Osteocyte (in vitro differentiated cells): ENCODE measurements at regions not wholly inside any gene's neighbourhood (a gene's known extent, or its start where the extent isn't known, plus 50 kb on each side); places are given as distances from the start of the nearest gene placed in this dataset.

Experiments used
- DNase-seq: peaks from one replicate; pipeline ENCODE4 v3.0.0; 2021; ENCODE audit warnings: mixed read lengths; ENCODE audit not compliant: unreplicated experiment; ENCODE audit errors: extremely low spot score
- H3K27ac Mint-ChIP-seq: one replicate; pipeline ENCODE4 v1.8.0; 2021; ENCODE audit warnings: mild to moderate bottlenecking, mixed read lengths; ENCODE audit not compliant: unreplicated experiment
- H3K27me3 Mint-ChIP-seq: one replicate; pipeline ENCODE4 v1.8.0; 2021; ENCODE audit warnings: mixed read lengths; ENCODE audit not compliant: unreplicated experiment
- H3K36me3 Mint-ChIP-seq: one replicate; pipeline ENCODE4 v1.8.0; 2021; ENCODE audit warnings: mixed read lengths; ENCODE audit not compliant: unreplicated experiment
- H3K4me1 Mint-ChIP-seq: one replicate; pipeline ENCODE4 v1.8.0; 2021; ENCODE audit warnings: mixed read lengths; ENCODE audit not compliant: unreplicated experiment
- H3K4me3 Mint-ChIP-seq: one replicate; pipeline ENCODE4 v1.8.0; 2021; ENCODE audit warnings: mild to moderate bottlenecking, moderate library complexity, mixed read lengths; ENCODE audit not compliant: unreplicated experiment
- H3K9me3 Mint-ChIP-seq: one replicate; pipeline ENCODE4 v1.8.0; 2021; ENCODE audit warnings: mixed read lengths; ENCODE audit not compliant: unreplicated experiment
- TF ChIP-seq, protein P1 (sequence below): fragments of 200-600 bp; sonication (generic); IDR thresholded peaks from 2 replicates; pipeline ENCODE4 v1.5.0; 2021; ENCODE audit warnings: antibody characterized with exemption, mild to moderate bottlenecking, moderate library complexity

DNA sequence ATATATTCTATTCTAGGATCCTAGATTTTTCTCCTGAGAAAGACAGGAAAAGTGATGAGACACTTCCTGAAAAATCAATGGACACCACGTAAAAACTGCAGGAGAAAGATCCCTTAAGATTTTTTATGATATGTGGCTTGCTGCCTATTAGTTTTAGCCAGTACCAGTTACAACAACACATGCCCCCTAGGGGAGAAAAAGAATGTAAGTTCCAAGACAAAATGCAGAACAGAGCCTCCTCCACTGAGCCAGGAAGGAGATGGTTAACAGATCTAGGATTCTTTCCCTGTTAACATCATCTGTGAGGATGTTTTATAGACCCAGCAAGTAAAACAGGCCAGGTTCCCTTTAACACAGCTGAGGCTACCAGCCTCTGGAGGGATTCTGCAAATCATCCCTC, 574.7 kb downstream of the TLE4 start:
- TF ChIP-seq, protein P1, sequence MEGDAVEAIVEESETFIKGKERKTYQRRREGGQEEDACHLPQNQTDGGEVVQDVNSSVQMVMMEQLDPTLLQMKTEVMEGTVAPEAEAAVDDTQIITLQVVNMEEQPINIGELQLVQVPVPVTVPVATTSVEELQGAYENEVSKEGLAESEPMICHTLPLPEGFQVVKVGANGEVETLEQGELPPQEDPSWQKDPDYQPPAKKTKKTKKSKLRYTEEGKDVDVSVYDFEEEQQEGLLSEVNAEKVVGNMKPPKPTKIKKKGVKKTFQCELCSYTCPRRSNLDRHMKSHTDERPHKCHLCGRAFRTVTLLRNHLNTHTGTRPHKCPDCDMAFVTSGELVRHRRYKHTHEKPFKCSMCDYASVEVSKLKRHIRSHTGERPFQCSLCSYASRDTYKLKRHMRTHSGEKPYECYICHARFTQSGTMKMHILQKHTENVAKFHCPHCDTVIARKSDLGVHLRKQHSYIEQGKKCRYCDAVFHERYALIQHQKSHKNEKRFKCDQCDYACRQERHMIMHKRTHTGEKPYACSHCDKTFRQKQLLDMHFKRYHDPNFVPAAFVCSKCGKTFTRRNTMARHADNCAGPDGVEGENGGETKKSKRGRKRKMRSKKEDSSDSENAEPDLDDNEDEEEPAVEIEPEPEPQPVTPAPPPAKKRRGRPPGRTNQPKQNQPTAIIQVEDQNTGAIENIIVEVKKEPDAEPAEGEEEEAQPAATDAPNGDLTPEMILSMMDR = peak; percentile 60
- H3K27ac Mint-ChIP-seq = no peak overlapping the region
- DNase-seq = no peak
- H3K4me3 Mint-ChIP-seq = no peak overlapping the region
- H3K27me3 Mint-ChIP-seq = peaks cover 2% of the 10 kb centered on the region
- H3K9me3 Mint-ChIP-seq = peaks cover 18% of the 10 kb centered on the region
- H3K4me1 Mint-ChIP-seq = peaks cover 6% of the 10 kb centered on the region
- H3K36me3 Mint-ChIP-seq = no peaks in the 10 kb centered on the region

DNA sequence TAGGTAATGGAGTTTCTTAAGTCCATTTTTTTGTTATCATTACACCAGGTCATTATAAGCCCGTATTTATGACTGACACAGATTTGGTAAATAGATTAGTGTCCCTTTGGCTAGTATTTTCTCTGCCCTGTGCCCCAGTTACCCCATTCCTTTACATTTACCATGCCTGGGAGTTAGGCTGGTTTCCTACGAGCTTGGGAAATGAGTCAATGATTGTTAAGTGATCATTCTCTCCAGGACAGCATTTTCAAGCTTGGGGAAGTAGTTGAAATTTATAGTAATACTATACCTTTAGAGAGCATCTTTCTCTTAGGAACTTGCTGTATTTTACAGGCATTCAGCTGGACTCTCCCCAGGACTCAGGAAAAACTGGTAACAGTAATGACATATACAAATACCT, 573.1 kb downstream of the TLE4 start:
- H3K27me3 Mint-ChIP-seq = peaks cover 2% of the 10 kb centered on the region
- peaks cover 9% of the 10 kb centered on the region for H3K9me3 Mint-ChIP-seq
- DNase-seq = no peak
- H3K27ac Mint-ChIP-seq = no peak overlapping the region
- H3K4me3 Mint-ChIP-seq = no peak overlapping the region
- TF ChIP-seq, protein P1 = no peak
- H3K36me3 Mint-ChIP-seq = no peaks in the 10 kb centered on the region
- peaks cover 6% of the 10 kb centered on the region for H3K4me1 Mint-ChIP-seq

DNA sequence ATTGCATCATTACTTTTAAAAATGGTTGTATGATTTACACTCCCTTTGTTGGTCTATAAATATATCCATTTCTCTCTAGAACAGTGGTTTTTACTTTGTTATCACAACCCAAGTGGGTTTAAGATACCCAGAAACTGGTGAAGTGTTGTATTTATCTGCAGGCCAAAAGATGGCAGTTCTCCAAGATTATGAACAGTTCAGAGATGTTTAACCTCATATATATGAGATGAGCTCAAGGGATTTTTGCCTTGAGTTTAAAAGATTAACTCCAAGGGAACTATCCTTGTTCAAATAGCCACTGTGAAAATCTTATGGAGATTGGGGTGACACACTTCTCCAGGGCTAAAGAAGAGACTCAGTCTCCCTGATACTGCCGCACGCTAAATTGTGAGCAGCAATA, 572.6 kb downstream of the TLE4 start:
- H3K9me3 Mint-ChIP-seq = peaks cover 5% of the 10 kb centered on the region
- peaks cover 2% of the 10 kb centered on the region for H3K27me3 Mint-ChIP-seq
- H3K4me3 Mint-ChIP-seq = no peak overlapping the region
- TF ChIP-seq, protein P1 = no peak
- no peak for DNase-seq
- no peak overlapping the region for H3K27ac Mint-ChIP-seq
- H3K36me3 Mint-ChIP-seq = no peaks in the 10 kb centered on the region
- H3K4me1 Mint-ChIP-seq = peaks cover 6% of the 10 kb centered on the region

DNA sequence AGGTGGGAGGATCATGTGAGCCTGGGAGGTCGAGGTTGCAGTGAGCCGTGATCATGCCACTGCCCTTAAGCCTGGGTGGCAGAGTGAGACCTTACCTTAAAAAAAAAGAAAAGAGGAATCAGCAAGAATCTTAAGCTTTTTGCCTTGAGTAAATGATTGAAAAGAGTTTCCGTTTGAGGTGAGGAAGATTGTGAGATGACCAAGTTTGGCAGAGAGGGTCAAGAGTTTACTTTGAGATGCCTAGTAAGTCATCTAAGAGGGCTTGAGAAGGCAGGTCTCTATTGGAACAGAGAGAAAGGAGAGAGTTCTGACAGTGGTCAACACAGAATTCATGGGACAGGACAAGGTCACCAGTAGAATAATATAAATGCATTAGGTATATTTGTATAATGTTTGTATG, 572.1 kb downstream of the TLE4 start:
- no peak overlapping the region for H3K4me3 Mint-ChIP-seq
- TF ChIP-seq, protein P1 = no peak
- H3K36me3 Mint-ChIP-seq = no peaks in the 10 kb centered on the region
- no peaks in the 10 kb centered on the region for H3K9me3 Mint-ChIP-seq
- no peak for DNase-seq
- H3K4me1 Mint-ChIP-seq = peaks cover 6% of the 10 kb centered on the region
- no peaks in the 10 kb centered on the region for H3K27me3 Mint-ChIP-seq
- H3K27ac Mint-ChIP-seq = no peak overlapping the region

DNA sequence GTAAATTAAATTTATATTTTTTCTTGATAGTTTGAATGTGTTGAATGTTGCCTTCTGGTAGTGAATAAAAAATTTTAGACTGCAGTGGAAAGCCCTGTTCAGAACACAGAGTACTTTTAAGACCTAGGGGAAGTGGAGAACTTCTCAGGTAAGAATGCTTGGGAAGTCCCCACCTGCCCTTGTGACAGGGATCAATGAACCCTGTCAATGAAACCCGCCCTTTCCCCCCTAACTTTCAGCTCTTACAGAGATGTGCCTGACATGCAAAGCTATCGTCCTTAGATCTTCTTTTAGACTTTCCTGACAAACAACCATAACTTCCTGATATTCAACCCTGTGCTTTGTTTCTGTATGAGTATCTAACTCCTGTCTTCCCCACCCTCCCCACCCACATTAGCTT, 562.7 kb downstream of the TLE4 start:
- H3K27ac Mint-ChIP-seq = no peak overlapping the region
- DNase-seq = no peak
- H3K36me3 Mint-ChIP-seq = no peaks in the 10 kb centered on the region
- H3K27me3 Mint-ChIP-seq = no peaks in the 10 kb centered on the region
- H3K9me3 Mint-ChIP-seq = no peaks in the 10 kb centered on the region
- H3K4me3 Mint-ChIP-seq = no peak overlapping the region
- TF ChIP-seq, protein P1 = no peak
- H3K4me1 Mint-ChIP-seq = no peaks in the 10 kb centered on the region
